HG03342 (cell line): ENCODE measurements at regions not wholly inside any gene's neighbourhood (a gene's known extent, or its start where the extent isn't known, plus 50 kb on each side); places are given as distances from the start of the nearest gene placed in this dataset.
"Not testable (repeated sequence)": the region's sequence is repeated elsewhere in the genome, so short reads cannot be mapped to it uniquely, and the experiment has no call there.

Experiments used
- ATAC-seq: cut with Tn5 transposase; IDR thresholded peaks from one replicate; pipeline ENCODE4 v1.9.1; 2021; ENCODE audit warnings: mild to moderate bottlenecking, moderate library complexity; ENCODE audit not compliant: unreplicated experiment

DNA sequence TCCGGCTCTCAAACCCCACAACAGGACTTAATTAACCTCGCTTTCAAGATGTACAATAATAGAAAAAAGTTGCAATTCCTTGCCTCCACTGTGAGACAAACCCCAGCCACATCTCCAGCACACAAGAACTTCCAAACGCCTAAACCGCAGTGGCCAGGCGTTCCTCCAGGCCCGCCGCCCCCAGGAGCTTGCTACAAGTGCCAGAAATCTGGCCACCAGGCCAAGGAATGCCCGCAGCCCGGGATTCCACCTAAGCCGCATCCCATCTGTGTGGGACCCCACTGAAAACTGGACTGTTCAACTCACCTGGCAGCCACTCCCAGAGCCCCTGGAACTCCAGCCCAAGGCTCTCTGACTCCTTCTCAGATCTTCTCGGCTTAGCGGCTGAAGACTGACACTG, 262.5 kb downstream of the SMARCA2 start:
- not testable (repeated sequence) for ATAC-seq

DNA sequence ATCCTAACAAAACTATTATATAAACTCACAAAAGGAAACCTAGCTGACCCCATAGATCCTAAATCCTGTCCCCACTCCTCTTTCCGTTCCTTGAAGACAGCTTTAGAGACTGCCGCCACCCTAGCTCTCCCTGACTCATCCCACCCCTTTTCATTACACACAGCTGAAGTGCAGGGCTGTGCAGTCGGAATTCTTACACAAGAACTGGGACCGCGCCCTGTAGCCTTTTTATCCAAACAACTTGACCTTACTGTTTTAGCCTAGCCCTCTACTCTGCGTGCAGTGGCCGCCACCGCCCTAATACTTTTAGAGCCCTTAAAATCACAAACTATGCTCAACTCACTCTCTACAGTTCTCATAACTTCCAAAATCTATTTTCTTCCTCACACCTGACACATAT, 264.0 kb downstream of the SMARCA2 start:
- ATAC-seq = not testable (repeated sequence)

DNA sequence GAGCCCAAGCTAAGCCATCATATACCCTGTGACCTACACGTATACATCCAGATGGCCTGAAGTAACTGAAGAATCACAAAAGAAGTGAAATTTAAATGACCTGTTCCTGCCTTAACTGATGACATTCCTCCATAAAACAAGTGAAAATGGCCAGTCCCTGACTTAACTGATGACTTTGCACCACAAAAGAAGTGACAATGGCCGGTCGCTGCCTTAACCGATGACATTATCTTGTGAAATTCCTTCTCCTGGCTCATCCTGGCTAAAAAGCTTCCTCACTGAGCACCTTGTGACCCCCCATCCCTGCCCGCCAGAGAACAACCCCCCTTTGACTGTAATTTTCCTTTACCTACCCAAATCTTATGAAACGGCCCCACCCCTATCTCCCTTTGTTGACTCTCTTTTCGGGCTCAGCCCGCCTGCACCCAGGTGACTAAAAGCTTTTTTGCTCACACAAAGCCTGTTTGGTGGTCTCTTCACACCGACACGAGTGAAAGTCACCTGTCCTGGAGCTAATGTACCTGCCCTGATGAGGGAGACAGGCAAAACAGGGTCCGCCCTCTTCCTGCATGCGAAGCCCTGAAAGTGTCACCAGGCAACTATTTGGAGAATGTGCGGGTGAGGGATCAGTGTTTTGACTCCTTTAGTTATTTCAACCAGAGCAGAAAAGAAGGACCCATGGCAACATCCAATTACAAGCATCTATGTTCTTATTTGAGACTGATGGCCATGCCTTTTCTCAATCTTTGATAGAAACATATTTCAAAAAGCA, 266.1 kb downstream of the SMARCA2 start:
- ATAC-seq = no peak

DNA sequence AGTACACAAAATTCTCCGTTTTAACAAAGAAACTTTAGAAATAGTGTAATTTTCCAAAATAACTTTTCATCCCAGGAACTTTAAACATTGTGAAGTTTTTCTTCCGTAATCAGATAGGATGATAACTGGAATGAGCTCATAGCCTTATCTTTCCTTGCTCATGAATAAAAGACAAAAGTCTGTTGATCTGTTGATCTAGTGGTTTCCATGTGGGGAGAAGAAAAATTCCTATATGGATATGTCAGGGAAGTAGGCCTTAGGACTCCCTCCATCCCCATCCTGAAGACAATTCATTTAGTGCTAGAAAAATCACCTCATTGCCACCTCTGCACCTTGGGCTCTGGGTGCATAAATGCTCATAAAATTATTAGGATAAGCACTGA, 266.6 kb downstream of the SMARCA2 start:
- no peak for ATAC-seq

DNA sequence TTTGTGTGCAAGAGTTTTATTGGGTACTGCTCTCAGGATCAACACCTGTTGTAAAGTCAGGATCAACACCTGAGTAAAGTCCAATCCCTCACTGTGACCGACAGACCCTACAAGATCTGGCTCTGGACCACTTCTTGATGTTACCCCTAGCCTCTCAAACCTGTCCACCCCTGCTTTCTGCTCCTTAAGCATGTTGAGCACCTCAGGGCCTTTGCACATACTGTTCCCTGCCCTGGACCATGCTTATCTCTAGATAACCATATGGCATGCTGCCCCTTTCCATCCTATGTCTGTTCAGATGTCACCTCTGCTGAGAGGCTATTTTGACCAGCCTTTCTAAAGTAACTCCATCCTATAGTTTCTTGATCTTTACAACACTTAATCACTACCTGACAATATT, 269.6 kb downstream of the SMARCA2 start:
- ATAC-seq = no peak

DNA sequence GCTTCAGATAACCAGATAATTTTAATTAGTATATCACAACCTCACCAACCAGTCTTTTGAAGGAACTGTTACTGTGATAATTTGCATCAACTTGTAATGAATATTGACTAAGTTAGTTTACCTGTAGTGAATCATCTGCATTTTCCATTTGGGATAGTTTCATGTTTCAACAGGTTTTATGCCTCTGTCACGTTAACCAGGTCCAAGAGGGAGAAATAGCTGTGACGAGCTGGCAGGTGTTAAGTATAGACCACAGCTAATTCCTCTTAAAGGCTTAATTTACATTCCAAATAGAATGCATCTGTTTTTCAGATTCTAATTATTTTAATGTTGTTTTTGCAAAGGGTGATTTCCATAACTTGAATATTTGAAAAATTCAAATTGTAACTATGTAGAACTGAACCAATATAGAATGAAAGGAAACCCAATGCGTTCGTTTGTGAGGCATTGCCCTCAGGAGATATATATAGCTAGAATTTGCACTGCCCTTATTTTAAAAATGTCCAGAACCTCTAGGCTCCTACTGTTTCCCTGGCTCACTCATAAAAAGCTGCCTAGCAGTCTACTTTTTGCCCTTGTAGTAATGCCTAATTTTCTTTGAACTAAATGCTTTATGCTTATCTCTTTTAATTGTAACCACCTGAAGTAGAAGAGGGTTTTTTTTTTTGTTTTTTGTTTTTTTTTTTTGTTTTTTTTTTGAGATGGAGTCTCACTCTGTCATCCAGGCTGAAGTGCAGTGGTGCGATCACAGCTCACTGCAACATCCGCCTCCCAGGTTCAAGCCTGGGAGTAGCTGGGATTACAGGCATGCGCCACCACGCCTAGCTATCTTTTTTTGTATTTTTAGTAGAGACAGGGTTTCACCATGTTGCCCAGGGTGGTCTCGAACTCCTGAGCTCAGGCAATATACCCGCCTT, 270.5 kb downstream of the SMARCA2 start:
- no peak for ATAC-seq

DNA sequence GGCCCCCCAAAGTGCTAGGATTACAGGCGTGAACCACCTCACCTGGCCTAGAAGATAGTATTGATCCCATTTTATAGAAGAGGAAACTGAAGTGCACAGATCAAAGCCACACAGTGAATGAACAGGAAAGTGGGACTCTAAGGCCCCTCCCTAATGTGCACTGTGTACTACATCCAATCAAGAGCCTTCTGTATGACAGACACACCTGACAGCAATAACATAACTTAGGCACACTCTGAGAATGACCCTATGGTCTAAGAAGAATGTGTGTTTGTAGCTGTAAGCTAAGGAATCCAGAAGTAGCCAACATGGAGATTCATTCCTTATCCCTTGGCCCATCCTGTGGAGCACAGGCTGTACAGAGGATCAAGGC, 271.2 kb downstream of the SMARCA2 start:
- no peak for ATAC-seq

DNA sequence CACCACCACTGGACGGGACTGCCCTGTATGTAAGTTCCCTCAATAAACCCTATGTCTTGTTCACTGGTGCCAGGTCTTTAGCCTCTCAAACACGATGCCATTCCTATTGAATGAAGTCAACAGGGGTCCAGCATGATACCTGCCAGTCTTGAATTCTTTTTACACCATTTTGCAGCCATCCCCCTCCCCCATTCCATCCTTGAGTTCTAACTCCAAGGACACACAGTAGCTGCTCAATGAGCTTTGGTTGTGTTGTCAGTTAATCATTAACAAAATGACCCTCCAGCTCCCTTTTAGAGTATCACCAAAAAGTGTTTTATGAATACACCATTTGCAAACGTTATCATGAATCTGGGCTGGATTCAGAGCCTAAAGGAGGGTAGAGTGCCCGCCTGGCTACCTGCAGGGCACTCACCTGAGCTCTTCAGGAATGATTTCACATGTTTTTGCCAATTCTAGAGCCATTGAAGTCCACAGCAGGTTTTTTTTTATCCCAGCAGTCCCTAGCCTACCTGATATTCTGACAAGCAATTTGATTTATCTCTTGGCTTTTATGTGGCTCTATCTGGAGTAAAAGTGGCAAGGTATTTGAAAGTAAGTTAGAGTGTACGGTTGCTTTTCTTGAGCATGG, 271.8 kb downstream of the SMARCA2 start:
- no peak for ATAC-seq

DNA sequence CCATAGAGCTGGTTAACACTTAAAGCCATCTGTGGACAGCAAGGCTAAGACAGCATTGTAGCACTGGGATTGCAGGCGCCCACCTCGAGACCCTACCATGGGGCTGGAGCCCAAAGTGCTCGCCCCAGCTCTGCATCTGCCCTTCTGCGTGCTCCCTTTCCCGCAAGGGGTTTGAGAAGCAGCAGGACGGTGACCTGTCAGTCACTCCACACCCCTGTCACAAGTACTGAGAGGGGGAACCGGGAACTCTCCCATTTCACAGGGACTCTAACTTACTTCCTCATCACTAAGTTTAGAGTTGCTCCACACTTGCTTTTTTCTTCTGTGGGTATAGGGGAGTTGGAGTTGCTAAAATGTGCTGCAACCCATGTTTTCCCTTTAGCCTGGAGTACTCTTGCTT, 273.2 kb downstream of the SMARCA2 start:
- no peak for ATAC-seq

DNA sequence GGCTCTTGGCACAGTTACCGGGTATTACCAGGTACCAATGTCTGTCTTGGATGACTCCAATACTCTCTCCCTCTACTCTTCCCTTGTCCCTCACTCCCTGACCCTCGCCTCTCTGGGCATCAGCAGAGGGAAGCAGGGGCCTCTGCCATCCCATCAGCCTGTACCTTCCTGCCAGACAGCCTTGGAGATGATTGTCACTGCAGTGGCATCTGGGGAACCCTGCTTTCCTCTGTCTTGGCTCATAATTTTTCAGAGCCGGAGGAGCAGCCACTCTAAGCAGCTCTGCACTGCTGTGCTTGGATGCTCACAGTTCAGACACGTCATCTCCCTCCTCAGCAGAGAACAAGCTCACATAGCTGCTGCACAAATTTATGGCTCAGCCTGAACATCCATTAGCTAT, 274.1 kb downstream of the SMARCA2 start:
- ATAC-seq = no peak

DNA sequence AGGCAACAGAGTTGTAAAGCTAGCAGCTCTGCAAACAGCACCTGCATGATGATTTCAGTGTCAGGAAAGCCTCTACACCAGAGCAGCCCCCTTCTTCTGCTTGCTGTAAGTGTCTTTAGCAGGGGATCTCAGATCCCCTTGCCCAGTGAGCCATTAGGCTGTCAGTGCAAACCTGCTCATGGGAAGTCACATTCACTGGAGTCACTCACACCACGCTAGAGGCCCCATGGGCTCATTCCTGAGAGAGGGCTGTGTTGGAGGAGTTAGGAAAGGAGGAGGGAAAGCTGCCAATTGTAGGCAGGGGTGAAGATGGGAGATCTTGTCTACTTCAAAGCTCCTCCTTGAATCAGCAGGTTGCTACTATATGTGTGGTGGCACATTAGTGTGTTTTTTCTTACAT, 275.2 kb downstream of the SMARCA2 start:
- ATAC-seq = no peak

DNA sequence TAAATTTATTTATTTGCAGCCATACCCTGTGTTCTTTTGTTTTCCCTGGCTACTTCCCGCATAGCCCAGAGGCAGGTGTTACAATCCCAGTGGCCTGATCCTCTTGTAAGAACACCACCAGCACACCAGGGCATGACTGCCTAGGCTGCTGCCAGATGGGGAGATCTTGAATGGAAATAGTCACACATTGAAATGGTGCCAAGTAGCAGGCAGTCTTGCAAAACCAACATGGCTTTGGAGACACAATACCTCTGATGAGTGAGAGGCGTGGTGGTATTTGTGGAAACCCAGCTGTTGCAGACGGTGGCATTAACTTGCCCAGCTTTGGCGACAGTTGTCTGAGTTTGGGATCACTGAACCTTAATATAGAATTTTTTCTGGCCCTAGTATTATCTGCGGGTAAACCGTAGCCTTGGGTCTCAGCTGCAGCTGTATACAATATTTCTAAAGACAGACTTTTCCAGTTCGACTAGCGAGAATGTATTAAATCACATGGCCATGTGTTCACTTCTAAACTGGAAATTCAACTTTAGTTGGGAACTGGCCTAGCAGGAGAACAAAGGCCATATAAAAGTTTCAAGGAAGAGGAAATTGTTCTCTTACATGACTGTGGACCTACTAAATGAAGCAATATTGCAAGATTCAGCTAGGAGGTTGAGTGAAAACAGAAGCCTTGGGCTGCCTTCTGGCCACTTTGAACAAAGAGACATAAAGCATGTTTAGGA, 277.0 kb downstream of the SMARCA2 start:
- ATAC-seq = no peak

DNA sequence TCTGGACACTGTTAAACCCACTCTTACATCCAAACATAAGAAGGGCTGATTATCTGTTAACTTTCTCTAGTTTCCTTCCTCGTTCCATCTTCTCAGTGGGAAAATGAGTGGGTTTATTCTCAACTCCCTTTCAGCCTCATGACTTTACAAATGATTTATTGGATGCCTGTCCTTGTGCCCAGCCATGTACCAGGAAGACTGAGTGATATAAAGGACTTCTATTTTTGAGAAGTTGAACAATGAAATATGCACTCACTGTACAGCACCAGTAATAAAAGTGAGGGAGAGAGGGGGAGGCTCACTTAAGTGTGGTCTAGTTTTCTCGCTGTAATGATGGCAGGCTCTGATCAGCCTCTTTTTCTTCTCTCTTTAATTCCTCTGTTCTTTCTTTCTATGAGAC, 277.6 kb downstream of the SMARCA2 start:
- ATAC-seq = no peak

DNA sequence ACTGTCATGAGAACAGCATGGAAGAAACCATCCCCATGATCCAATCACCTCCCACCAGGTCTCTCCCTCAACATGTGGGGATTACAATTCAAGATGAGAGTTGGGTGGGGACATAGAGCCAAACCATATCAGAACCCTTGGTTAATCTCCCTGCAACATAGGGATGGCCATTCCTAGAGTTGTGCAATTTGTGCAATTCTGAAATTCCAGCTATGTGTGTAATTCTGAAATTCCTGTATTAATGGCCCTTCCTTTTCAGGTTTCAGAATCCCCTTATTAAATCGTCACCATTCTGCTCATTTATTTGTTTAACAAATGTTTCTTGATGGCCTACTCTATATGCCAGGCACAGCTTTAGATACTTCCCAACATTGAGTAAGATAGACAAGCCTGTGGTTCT, 282.6 kb downstream of the SMARCA2 start:
- ATAC-seq = no peak

DNA sequence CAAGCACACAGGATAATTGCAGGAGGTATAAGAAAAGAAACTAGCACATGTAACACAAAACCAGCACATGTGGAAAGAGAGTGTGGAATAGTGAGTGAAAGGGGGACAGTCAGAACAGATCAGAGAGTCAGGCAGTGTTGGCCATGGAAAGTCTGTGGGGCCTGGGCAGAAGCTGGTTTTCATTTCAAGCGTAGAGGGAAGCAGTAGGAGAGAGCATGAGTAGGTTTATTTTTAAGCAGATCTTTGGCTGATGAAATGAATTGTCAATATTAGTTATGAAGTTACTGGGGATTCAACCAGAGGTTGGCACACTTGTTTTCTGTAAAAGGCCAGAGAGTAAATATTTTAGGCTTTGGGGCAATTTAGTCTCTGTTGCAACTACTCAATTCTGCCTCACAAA, 283.1 kb downstream of the SMARCA2 start:
- ATAC-seq = no peak

DNA sequence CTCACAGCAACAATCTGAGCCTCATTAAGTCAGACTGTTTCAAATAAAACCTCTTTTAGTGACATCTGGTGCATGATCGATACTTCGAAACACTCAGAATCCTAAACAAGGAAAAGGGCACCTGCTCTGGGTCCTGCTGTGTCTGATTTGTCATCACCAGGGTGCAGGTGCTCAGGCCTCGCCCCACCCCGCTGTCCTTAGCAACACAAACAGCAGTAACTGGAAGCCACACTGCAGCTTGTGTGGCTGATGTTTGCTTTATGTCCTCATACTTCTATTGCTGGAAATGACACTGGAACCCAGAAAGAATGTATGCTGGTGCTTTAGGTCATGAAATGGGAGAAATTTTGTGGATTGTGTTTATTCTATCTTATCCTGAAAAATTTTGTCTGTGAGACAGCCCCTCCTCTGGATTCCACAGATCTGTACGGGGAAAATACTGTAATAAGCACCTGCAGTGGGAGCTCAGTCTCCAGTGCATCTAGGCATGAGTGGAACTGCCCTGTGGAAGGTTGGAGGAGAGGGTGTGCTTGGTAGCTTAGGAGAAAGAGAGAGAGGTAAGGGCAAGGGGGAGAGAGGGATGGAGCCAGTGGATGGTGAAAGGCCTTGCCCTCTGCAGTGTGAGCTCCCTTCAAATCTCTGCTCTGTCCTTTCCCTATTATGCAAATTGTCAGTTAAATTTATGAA, 284.2 kb downstream of the SMARCA2 start:
- no peak for ATAC-seq

DNA sequence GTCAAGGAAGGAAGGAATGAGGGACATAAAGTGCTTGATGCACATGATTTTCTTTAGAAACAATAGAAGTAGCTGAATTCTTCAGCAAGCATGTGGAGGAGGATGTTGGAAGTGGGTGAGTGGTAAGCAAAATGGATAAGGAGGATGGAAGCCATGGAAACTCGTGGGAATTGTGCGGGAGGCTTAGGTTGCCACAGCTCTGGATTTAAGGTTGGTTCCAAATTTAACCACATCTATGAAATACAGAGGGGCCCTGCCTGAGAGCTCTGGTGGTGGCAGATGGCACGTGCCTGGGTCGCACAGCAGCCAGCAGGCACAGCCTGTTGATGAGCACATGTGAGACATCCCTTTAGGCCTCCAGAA, 284.7 kb downstream of the SMARCA2 start:
- ATAC-seq = no peak

DNA sequence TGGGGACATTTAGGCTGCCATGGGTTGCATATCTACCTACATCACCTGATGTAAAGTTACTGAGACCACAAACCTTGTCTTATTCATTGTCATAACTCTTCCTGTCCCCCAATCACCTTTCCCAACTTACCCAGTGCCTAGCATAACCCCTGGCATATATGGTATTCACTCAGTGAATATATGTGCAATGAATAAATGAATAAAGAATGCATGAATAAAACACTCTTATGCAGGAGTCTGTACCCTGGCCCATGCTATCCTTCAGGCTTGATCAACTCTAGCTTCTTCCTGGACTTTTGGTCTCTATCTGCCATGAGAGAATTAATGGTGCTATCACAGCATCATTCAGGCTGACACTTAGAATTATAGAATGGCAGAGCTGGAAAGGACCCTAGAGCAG, 285.2 kb downstream of the SMARCA2 start:
- ATAC-seq = no peak

DNA sequence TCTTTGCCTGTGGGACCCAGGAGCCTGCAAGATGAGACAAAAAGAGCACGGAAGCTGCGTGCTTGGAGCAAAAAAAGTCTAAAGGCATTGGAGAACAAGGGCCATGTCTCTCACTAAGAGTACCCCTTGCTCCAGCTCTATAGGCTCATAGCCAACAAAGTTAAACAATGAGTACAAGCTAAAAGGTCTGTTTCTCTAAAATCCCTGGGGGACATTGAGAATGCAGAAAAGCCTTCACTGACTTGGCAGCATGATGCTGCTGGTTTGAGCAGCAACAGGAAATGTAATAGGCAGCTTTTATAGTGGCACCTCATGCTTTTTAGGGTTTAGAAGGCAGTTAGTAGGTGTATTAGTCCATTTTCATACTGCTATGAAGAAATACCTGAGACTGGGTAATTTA, 287.5 kb downstream of the SMARCA2 start:
- ATAC-seq = no peak

DNA sequence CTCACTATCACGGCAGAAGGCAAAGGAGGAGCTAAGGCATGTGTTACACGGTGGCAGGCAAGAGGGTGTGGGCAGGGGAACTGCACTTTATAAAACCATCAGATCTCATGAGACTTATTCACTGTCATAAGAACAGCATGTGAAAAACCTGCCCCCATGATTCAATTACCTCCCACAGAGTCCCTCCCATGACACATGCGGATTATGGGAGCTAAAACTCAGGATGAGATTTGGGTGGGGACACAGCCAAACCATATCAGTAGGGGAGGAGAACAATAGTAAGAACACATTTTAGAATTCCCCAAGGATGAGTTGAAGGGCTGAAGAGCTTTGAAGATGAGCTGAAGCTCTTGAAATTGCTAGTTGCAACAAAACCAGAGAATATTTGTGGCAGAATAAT, 287.9 kb downstream of the SMARCA2 start:
- ATAC-seq = no peak

DNA sequence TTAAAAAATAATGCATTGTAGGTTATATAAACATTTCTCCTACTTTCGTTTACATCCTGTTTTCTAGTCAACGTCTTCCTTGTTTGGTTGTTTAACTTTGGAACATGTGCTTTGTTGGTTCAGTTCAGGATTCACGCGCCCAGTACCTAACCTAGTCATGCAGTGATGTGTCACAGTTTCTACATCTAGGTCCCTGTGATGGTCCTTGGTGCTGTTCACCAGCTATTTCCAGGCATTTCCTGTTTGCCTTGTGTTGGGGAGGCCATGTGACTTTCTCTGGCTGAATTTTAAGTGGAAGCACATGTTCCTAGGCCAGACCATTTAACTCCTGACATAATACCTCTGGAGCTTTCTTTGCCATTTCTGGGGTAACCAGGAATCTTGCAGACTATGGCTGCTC, 292.3 kb downstream of the SMARCA2 start:
- no peak for ATAC-seq
